ENCODE measurements at regions not wholly inside any gene's neighbourhood (a gene's known extent, or its start where the extent isn't known, plus 50 kb on each side); places are given as distances from the start of the nearest gene placed in this dataset.
A peak's percentile ranks its signal among the peaks of the same experiment; 100 is the strongest.

- no peak for TF ChIP-seq CTCF (IDR thresholded peaks at IDR 0.05; ENCODE audit: insufficient read depth, low read depth, low read length)
- H3K4me3 ChIP-seq (ENCODE audit: low read depth, low read length) = peak overlapping the region; percentile 22
- no peak for DNase-seq (ENCODE audit: low read depth)
Measured at GRCh38 chr3:194768586-194768985, 82.9 kb downstream of the FAM43A start.

DNA sequence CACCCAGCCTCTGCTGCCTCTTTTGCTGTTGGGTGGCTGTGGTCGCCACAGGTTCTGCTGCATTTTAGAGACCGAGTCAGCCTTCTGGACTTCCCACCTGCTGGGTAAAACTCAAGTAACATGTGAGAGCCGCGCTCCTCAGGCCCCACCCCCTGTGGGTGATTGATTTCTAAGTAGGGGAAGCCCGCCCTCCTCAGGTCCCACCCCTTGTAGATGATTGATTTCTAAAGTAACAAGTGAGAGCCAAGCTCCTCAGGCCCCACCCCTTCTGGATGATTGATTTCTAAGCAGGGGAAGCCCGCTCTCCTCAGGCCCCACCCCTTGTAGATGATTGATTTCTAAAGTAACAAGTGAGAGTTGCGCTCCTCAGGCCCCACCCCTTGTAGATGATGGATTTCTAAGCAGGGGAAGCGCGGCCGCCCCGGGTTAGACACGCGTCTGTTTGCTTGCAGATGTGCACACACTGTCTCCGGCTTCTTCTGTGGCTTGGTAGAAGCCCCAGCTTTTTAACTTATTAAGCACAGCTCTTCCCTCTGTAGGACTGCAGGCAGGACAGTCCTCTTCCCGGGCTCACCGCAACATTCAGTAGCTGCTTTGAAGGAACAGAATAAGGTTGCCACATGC is 83.4 kb downstream of the FAM43A start:
- DNase-seq (ENCODE audit: low read depth) = peak; percentile 95
- peak overlapping the region; percentile 51 for H3K4me3 ChIP-seq (ENCODE audit: low read depth, low read length)
- no peak for TF ChIP-seq CTCF (IDR thresholded peaks at IDR 0.05; ENCODE audit: insufficient read depth, low read depth, low read length)

DNA sequence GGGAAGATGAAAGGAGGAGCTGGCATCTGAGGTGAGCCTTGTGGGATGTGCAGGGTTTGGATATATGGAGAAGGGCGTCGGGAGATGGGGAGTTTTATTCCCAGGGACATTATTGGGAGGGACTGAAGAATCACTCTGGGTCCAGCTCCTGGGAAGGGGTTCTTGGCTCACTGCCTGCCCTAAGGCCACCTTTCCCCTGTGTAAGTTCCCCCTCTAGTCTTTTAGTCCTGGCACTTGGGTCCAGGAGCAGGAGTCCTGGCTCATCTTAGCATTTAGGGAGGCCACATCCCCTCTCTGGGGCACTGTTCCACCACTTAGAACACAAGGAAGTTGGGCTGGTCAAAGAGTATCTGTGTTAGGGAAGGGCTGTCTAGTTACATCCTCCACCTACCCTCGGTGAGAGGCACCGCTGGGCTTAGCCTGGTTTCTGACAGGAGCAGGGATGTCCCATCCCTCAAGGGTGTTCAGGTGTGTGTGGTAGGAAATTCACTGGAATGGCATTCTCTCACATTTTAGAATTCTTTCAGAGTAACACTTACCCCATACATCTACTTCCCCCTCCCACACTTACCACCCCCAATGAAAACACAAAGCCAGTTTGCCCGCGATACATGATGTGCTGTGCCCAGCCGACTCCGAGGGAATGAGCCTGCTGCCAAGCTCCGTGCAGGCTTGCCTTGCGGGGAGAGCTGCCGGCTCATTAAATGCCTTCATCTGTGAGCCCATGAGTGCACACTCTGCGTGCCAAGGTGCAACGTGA is 86.7 kb downstream of the FAM43A start:
- no peak for DNase-seq (ENCODE audit: low read depth)
- no peak overlapping the region for H3K4me3 ChIP-seq (ENCODE audit: low read depth, low read length)
- TF ChIP-seq CTCF (IDR thresholded peaks at IDR 0.05; ENCODE audit: insufficient read depth, low read depth, low read length) = no peak

GRCh38 chr3:194773216-194773615 is 87.5 kb downstream of the FAM43A start:
- no peak for DNase-seq (ENCODE audit: low read depth)
- H3K4me3 ChIP-seq (ENCODE audit: low read depth, low read length) = no peak overlapping the region
- no peak for TF ChIP-seq CTCF (IDR thresholded peaks at IDR 0.05; ENCODE audit: insufficient read depth, low read depth, low read length)

DNA sequence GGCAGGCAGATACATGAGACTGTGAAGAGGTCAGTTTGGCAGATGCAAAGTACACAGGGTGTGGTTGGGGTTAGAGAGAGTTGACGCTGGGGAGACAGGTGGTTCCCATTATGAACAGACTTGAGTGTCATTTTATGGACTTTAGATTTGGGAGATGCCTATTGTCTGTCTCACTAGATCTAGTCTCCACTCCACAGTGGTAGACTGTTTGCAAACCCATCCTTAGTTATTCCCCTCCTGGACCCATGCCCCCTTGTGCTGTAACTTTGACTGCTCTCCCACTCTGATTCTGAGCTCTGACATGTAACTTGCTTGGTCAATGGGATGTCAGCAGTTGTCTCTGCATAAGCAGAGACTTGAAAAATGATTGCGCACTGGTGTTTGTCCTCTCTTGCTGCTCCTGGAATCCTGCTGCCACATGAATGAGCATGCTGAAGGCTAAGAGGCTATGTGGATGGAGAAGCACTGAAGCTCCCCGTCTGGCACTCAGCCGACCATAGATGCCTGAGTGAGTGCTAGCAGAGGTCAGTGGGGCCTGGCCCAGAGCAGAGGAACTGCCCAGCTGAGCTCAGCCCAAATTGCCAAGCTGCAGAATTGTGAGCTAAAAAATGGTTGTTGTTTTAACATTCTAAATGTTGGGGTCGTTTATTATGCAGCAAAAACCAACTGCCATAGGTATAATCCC is 88.2 kb downstream of the FAM43A start:
- no peak for TF ChIP-seq CTCF (IDR thresholded peaks at IDR 0.05; ENCODE audit: insufficient read depth, low read depth, low read length)
- no peak for DNase-seq (ENCODE audit: low read depth)
- H3K4me3 ChIP-seq (ENCODE audit: low read depth, low read length) = no peak overlapping the region

- no peak for DNase-seq (ENCODE audit: low read depth)
- H3K4me3 ChIP-seq (ENCODE audit: low read depth, low read length) = no peak overlapping the region
- TF ChIP-seq CTCF (IDR thresholded peaks at IDR 0.05; ENCODE audit: insufficient read depth, low read depth, low read length) = no peak
Measured at GRCh38 chr3:194775266-194775665, 89.6 kb downstream of the FAM43A start.
